Stomach smooth muscle (tissue), 2 donors: ENCODE measurements at regions not wholly inside any gene's neighbourhood (a gene's known extent, or its start where the extent isn't known, plus 50 kb on each side); places are given as distances from the start of the nearest gene placed in this dataset.
"Not testable (repeated sequence)": the region's sequence is repeated elsewhere in the genome, so short reads cannot be mapped to it uniquely, and the experiment has no call there.

Source experiments
- H3K27ac ChIP-seq: one replicate; pipeline ENCODE4 v1.7.0; 2013; ENCODE audit warnings: mild to moderate bottlenecking, low read length, inconsistent platforms
- H3K27me3 ChIP-seq, 2 donors: one replicate each; pipeline ENCODE4 v1.7.0; 2013; ENCODE audit warnings: low read length in 2 of 2; ENCODE audit not compliant: insufficient read depth in 2 of 2, control insufficient read depth in 1 of 2
- H3K36me3 ChIP-seq, 2 donors: one replicate each; pipeline ENCODE4 v1.7.0; 2013; ENCODE audit warnings: low read length in 2 of 2; ENCODE audit not compliant: control insufficient read depth in 2 of 2, insufficient read depth in 2 of 2
- H3K4me1 ChIP-seq: one replicate; pipeline ENCODE4 v1.7.0; 2013; ENCODE audit warnings: low read length; ENCODE audit not compliant: control insufficient read depth, insufficient read depth
- H3K4me3 ChIP-seq, 2 donors: one replicate each; pipeline ENCODE4 v1.7.0; 2013; ENCODE audit warnings: low read length in 2 of 2
- H3K9ac ChIP-seq, 2 donors: one replicate each; pipeline ENCODE4 v1.7.0; 2013; ENCODE audit warnings: low read length in 2 of 2, mild to moderate bottlenecking in 1 of 2
- H3K9me3 ChIP-seq, 2 donors: one replicate each; pipeline ENCODE4 v1.7.0; 2013; ENCODE audit warnings: low read length in 2 of 2; ENCODE audit not compliant: control insufficient read depth in 2 of 2
- donor health status: healthy.
- donor health status: Pancreatic carcinoma.

DNA sequence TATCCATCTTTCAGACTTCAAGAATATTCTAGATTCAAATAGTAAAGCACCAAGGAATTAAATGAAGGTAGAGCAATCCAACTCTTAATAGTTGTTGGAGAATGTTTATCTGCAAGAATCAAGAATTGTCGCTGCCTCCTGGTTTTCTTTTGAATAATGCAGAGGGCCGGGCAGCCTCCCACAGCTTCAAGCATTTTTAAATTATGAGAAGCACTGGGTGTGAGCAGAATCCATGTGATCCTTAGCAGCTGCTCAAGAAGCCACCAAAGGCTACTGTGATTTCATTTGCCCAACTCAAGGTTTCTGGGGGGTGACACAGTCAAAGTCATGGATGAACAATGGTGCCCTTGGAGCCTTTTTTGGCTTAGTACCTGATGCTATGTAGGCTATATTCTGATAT lies 374.9 kb downstream of the BCL2L11 start:
- not testable (repeated sequence) for H3K4me1 ChIP-seq, H3K27me3 ChIP-seq, H3K27ac ChIP-seq, H3K9ac ChIP-seq, H3K9me3 ChIP-seq, H3K4me3 ChIP-seq, H3K36me3 ChIP-seq

DNA sequence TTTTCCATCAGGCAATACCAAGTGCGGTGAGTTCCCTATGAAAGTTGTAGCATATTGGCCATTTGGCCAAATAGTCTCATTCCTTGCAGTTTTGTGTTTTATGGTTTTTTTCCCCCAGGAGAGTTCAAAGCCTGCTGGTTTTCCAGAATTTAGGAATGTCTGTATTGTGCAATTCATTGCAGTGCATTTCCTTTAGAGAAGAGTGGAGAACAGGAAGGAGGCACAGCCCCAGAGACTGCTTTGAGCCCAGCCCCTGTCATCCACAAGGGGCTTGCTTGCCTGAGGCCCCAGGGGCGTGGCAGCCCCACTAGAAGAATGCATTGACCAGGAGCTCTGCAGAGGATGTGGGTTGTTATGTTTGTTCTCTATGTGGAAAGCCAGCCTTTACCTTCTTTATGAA lies 375.5 kb downstream of the BCL2L11 start:
- not testable (repeated sequence) for H3K4me3 ChIP-seq, H3K27ac ChIP-seq, H3K9ac ChIP-seq, H3K9me3 ChIP-seq, H3K36me3 ChIP-seq, H3K4me1 ChIP-seq, H3K27me3 ChIP-seq

DNA sequence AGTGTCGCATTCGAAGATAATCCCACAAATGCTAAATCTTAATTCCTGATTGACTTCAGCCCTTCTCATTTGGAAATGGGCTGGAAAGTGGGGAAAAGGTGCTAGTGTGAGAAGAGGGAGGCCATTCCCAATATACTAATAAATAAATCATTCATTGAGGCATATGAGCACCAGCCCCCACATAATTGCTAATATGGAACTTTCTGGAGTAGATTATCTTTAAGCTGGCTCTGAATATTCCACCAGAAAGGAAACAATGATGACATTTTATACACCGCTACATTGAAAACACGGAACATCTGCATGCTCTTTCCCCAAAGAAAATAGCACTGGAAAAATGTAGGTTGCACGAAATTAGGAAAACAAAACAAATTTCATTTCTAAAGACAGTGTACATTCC lies 376.1 kb downstream of the BCL2L11 start:
- not testable (repeated sequence) for H3K4me3 ChIP-seq, H3K27me3 ChIP-seq, H3K9me3 ChIP-seq, H3K36me3 ChIP-seq, H3K27ac ChIP-seq, H3K4me1 ChIP-seq, H3K9ac ChIP-seq

DNA sequence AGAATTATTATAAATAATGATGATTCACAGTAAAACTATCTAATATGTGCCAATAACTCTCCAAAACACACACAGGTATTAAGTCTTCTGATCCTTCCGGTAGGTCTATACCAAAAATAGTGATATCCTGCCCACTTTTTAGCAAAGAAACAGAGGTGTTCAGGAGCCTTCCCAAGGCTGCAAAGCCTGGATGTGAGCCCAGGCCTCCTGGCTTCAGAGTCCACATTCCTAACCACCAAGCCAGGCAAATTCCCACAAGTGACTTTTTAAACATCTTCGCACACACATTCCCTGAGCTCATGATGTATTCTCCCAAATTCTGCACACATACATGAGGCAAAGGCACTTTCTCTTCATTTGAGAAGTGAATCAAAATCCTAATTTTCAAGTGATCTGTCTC lies 376.6 kb downstream of the BCL2L11 start:
- H3K4me1 ChIP-seq, H3K36me3 ChIP-seq, H3K27ac ChIP-seq, H3K9ac ChIP-seq, H3K27me3 ChIP-seq, H3K4me3 ChIP-seq, H3K9me3 ChIP-seq: not testable (repeated sequence)

DNA sequence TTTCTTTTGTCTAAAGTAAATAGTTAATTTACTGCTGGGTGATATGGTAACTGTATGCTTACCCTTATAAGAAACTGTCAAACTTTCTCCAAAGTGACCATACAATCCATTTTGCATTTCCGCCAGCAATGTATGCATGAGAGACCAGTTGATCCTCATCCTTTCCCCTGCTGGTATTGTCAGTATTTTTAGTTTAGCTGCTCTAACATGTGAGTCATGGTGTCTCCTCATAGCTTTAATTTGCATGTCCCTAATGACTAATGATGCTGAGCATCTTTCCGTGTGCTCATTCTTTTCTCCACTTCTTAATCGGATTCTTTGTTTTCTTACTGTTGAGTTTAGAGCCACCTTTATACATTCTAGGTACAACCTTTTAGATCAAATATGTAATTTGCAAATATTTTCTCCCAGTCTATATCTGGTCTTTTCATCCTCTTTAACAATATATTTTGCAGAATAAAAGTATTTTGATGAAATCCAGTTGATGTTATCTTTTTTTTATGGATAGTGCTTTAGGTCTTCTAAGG lies 379.9 kb downstream of the BCL2L11 start:
- not testable (repeated sequence) for H3K4me1 ChIP-seq, H3K9me3 ChIP-seq, H3K27ac ChIP-seq, H3K36me3 ChIP-seq, H3K9ac ChIP-seq, H3K27me3 ChIP-seq, H3K4me3 ChIP-seq

DNA sequence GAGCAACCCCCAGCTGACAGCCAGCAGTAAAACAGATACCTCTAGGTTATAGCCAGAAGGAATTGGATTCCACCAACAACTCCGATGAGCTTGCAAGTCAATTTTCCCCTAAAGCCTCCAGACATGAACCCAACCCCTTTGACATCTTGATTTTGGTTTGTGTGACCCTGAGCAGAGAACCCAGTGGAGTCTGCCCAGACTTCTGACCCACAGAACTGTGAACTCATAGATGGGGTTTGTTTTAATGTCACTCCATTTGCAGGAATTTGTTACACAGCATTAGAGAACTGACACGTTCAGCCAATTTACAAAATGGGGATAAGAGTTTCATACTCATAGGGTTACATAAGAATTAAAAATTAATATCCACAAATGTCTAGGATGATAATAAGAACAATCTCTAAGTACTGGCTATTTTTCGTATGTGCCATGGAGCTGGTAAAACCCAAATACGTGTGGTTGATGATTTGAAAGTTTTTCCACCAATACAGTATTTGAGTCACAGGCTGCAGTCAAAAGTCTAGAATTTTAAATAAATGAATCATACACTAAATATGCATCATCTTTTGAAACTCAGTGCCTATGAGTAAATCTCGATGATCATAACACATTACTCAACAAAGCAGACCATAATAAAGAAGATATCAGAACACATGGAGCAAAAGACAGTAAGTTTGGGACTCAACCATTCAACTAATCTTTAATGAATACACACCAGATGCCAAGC lies 380.0 kb downstream of the ANAPC1 start:
- not testable (repeated sequence) for H3K27me3 ChIP-seq, H3K4me1 ChIP-seq, H3K36me3 ChIP-seq, H3K9ac ChIP-seq, H3K9me3 ChIP-seq, H3K4me3 ChIP-seq, H3K27ac ChIP-seq

DNA sequence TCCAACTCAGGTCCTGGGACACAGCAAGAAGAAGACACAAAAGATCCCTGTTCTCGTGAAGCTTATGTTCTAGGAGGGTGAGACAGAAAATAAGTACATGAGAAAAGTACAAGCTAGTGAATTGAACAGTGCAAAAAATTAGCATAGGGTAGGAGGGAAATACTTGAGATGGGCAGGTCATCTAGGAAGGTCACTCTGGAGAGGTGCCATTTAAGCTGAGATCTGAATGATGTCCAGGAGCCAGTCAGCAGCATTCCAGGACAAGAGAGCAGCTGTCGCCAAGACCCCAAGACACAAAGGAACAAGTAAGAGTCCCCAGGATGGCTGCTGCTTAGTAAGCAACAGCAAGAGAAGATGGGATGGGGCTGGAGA lies 379.4 kb downstream of the ANAPC1 start:
- H3K4me1 ChIP-seq, H3K27ac ChIP-seq, H3K27me3 ChIP-seq, H3K9ac ChIP-seq, H3K36me3 ChIP-seq, H3K9me3 ChIP-seq, H3K4me3 ChIP-seq: not testable (repeated sequence)

DNA sequence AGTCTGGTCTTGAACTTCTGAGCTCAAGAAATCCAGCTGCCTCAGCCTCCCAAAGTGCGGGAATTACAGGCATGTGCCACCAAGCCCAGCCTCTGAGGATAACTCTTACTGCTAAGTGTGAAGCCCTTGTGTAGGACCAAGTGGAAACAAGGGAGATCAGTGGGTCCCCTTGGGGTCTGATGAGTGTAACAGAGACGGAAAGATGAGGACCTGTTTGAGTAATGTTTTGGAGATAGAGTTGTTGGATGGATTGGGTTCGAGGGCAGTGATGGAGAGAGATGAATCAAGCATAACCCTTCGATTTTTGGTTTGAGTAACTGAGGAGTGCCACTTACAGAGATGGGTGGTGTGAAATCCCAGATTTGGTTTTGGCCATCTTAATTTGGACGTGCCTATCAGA lies 378.7 kb downstream of the ANAPC1 start:
- not testable (repeated sequence) for H3K9ac ChIP-seq, H3K27me3 ChIP-seq, H3K4me3 ChIP-seq, H3K9me3 ChIP-seq, H3K4me1 ChIP-seq, H3K27ac ChIP-seq, H3K36me3 ChIP-seq

DNA sequence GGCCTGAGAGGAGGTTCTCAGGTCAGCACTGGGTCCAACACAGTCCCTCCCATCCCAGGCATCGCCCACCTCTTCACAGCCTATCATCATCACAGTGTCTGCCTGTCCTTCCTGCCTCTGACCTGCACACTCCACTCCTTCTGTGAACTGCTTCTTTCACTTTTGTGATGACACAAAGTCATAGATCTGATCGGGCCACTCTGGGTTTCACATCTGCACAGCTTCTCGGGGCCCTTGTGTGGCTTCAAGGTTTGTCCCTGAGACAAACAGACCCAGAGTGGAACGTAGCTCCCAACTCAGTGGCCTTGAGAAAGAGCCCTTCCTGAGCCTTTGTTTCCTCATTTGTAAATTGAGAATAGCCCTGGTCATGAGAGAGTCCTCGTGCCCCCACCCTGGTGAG lies 377.1 kb downstream of the ANAPC1 start:
- H3K4me1 ChIP-seq, H3K9me3 ChIP-seq, H3K4me3 ChIP-seq, H3K9ac ChIP-seq, H3K27ac ChIP-seq, H3K27me3 ChIP-seq, H3K36me3 ChIP-seq: not testable (repeated sequence)

DNA sequence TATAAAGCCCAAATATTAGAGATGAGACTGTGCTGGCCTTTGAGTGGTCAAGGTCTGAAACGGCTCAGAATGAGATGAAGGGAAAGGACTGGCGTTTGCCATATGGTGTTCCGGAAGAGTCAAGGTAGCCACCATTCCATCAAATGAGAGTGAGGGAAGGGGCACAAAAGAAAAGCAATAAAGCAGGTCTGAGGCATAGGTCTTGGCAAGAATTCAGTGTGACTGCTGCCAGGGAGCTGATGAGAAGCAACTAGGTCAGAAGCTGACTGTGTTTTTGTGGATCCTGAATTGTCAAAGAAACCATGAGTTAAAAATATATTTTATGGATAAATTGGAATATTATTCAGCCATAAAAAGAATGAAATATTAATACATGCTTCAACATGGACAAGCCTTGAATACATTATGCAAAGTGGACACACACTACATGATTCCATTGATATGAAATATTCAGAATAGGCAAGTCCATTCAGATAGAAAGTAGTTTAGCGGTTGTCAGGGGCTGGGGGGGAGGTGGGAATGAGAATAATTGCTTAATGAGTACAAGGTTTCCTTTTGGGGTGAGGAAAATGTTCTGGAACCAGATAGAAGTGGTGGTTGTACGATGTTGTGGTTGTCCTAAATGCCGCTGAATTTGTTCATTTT lies 374.6 kb downstream of the ANAPC1 start:
- not testable (repeated sequence) for H3K36me3 ChIP-seq, H3K9ac ChIP-seq, H3K4me1 ChIP-seq, H3K4me3 ChIP-seq, H3K27me3 ChIP-seq, H3K27ac ChIP-seq, H3K9me3 ChIP-seq

DNA sequence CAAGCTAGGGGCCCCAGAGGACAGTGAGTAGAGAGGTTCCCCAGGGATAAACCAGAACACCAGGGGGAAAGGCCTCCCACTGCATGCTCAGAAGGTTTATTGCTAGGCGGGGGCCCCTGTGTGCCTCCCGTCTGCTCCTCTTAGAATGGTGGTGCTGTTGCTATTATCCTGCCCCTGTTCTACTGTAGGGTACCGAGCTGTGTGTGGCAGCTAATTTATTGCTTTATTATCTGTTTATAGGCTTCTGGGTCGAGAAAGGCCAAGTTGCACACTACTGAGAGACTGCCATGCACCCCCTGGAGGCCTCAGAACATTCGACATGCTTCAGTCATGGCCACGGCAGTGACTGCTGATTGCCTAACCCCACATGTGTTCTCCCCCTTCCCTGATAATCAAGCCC lies 373.6 kb downstream of the ANAPC1 start:
- not testable (repeated sequence) for H3K27ac ChIP-seq, H3K27me3 ChIP-seq, H3K36me3 ChIP-seq, H3K4me3 ChIP-seq, H3K9me3 ChIP-seq, H3K9ac ChIP-seq, H3K4me1 ChIP-seq
